H9 (cell line): ENCODE measurements at regions not wholly inside any gene's neighbourhood (a gene's known extent, or its start where the extent isn't known, plus 50 kb on each side); places are given as distances from the start of the nearest gene placed in this dataset.
"Not testable (repeated sequence)": the region's sequence is repeated elsewhere in the genome, so short reads cannot be mapped to it uniquely, and the experiment has no call there.

Experiments
- DNase-seq: peaks from one replicate; pipeline ENCODE4 v3.0.0-alpha.2; 2017
- H2AFZ ChIP-seq: one replicate; pipeline ENCODE4 v1.6.1; 2013; ENCODE audit warnings: mild to moderate bottlenecking, low read length, control low read depth, moderate library complexity
- H2AK5ac ChIP-seq: 2 replicates; pipeline ENCODE4 v1.6.1; 2013; ENCODE audit warnings: low read length, control low read depth, mixed read lengths; ENCODE audit not compliant: insufficient read length
- H2BK120ac ChIP-seq: one replicate; pipeline ENCODE4 v1.6.1; 2013; ENCODE audit warnings: low read depth, mild to moderate bottlenecking, low read length, control low read depth, inconsistent platforms; ENCODE audit not compliant: poor library complexity, severe bottlenecking
- H2BK12ac ChIP-seq: 2 replicates; pipeline ENCODE4 v1.6.1; 2013; ENCODE audit warnings: low read length, control low read depth, mixed read lengths, low read depth; ENCODE audit not compliant: insufficient read length
- H2BK15ac ChIP-seq: 2 replicates; pipeline ENCODE4 v1.6.1; 2013; ENCODE audit warnings: low read depth, low read length, control low read depth
- H2BK20ac ChIP-seq: one replicate; pipeline ENCODE4 v1.6.1; 2013; ENCODE audit warnings: low read depth, mild to moderate bottlenecking, low read length, control low read depth, inconsistent platforms; ENCODE audit not compliant: poor library complexity, severe bottlenecking
- H2BK5ac ChIP-seq: 2 replicates; pipeline ENCODE4 v1.6.1; 2013; ENCODE audit warnings: low read length, control low read depth, mixed read lengths; ENCODE audit not compliant: insufficient read length
- H3K14ac ChIP-seq: 2 replicates; pipeline ENCODE4 v1.6.1; 2013; ENCODE audit warnings: low read length, control low read depth; ENCODE audit not compliant: insufficient read depth
- H3K18ac ChIP-seq: 2 replicates; pipeline ENCODE4 v1.6.1; 2013; ENCODE audit warnings: low read depth, mild to moderate bottlenecking, mixed read lengths, low read length, control low read depth; ENCODE audit not compliant: insufficient read length
- H3K23ac ChIP-seq: 2 replicates; pipeline ENCODE4 v1.6.1; 2013; ENCODE audit warnings: low read length, control low read depth, mixed read lengths, low read depth; ENCODE audit not compliant: insufficient read length
- H3K23me2 ChIP-seq: 2 replicates; pipeline ENCODE4 v1.6.1; 2013; ENCODE audit warnings: low read depth, mild to moderate bottlenecking, mixed read lengths, low read length, control low read depth; ENCODE audit not compliant: insufficient read length, poor library complexity, severe bottlenecking
- H3K27ac ChIP-seq: 2 replicates; pipeline ENCODE4 v1.5.1; 2013; ENCODE audit warnings: low read length, control low read depth, mixed read lengths, low read depth; ENCODE audit not compliant: insufficient read length
- H3K27me3 ChIP-seq: 2 replicates; pipeline ENCODE4 v1.6.1; 2013; ENCODE audit warnings: low read length, control low read depth, inconsistent platforms; ENCODE audit not compliant: insufficient read depth
- H3K4ac ChIP-seq: 2 replicates; pipeline ENCODE4 v1.6.1; 2013; ENCODE audit warnings: low read depth, mild to moderate bottlenecking, control low read depth, inconsistent platforms, low read length, moderate library complexity
- H3K4me1 ChIP-seq: 2 replicates; pipeline ENCODE4 v1.6.1; 2013; ENCODE audit warnings: low read length, control low read depth, inconsistent platforms; ENCODE audit not compliant: insufficient read depth
- H3K4me2 ChIP-seq: 2 replicates; pipeline ENCODE4 v1.6.1; 2013; ENCODE audit warnings: low read length, control low read depth, mixed read lengths; ENCODE audit not compliant: insufficient read length, insufficient read depth
- H3K56ac ChIP-seq: 2 replicates; pipeline ENCODE4 v1.6.1; 2013; ENCODE audit warnings: low read depth, mild to moderate bottlenecking, mixed read lengths, low read length, control low read depth; ENCODE audit not compliant: insufficient read length
- H3K79me1 ChIP-seq: 2 replicates; pipeline ENCODE4 v1.6.1; 2013; ENCODE audit warnings: low read depth, mild to moderate bottlenecking, moderate library complexity, low read length, control low read depth, inconsistent platforms; ENCODE audit not compliant: insufficient read depth, poor library complexity, severe bottlenecking
- H3K79me2 ChIP-seq: 2 replicates; pipeline ENCODE4 v1.6.1; 2013; ENCODE audit warnings: low read length, control low read depth, inconsistent platforms; ENCODE audit not compliant: insufficient read depth
- H3K9ac ChIP-seq: 2 replicates; pipeline ENCODE4 v1.6.1; 2013; ENCODE audit warnings: low read length, control low read depth, mixed read lengths; ENCODE audit not compliant: insufficient read length; ENCODE audit errors: extremely low read depth
- H3K9me3 ChIP-seq: one replicate; pipeline ENCODE4 v1.6.1; 2013; ENCODE audit warnings: low read depth, low read length, inconsistent platforms; ENCODE audit not compliant: control insufficient read depth
- H3T11ph ChIP-seq: one replicate; pipeline ENCODE4 v1.6.1; 2013; ENCODE audit warnings: mild to moderate bottlenecking, low read length, control low read depth, inconsistent platforms
- H4K20me1 ChIP-seq: one replicate; pipeline ENCODE4 v1.6.1; 2013; ENCODE audit not compliant: control insufficient read depth, insufficient read length, insufficient read depth
- H4K5ac ChIP-seq: 2 replicates; pipeline ENCODE4 v1.6.1; 2013; ENCODE audit warnings: low read depth, mild to moderate bottlenecking, mixed read lengths, low read length, control low read depth; ENCODE audit not compliant: insufficient read length
- H4K8ac ChIP-seq: replicated peaks from 2 replicates; pipeline ENCODE4 v1.6.1; 2013; ENCODE audit warnings: low read length, control low read depth, mixed read lengths, low read depth; ENCODE audit not compliant: insufficient read length
- H4K91ac ChIP-seq: 2 replicates; pipeline ENCODE4 v1.6.1; 2013; ENCODE audit warnings: low read depth, mild to moderate bottlenecking, moderate library complexity, mixed read lengths, low read length, control low read depth; ENCODE audit not compliant: insufficient read length
- H3K27ac Mint-ChIP-seq, 3 experiments: 2 replicates in 2 of 3; 3 replicates in 1 of 3; pipeline ENCODE4 v1.8.0; 2020 to 2021; ENCODE audit warnings: mixed read lengths in 3 of 3, mild to moderate bottlenecking in 1 of 3, moderate library complexity in 1 of 3
- H3K27me3 Mint-ChIP-seq: 2 replicates; pipeline ENCODE4 v1.8.0; 2021; ENCODE audit warnings: low read depth, mild to moderate bottlenecking, moderate library complexity, mixed read lengths
- H3K36me3 Mint-ChIP-seq, 3 experiments: 2 replicates in 2 of 3; 3 replicates in 1 of 3; pipeline ENCODE4 v1.8.0; 2020 to 2021; ENCODE audit warnings: low read depth in 3 of 3, mixed read lengths in 3 of 3; ENCODE audit not compliant: insufficient read depth in 1 of 3
- H3K4me1 Mint-ChIP-seq, 2 experiments: 2 replicates each; pipeline ENCODE4 v1.8.0; 2020; ENCODE audit warnings: mixed read lengths in 2 of 2
- H3K4me3 Mint-ChIP-seq, 2 experiments: 2 replicates in 1 of 2; 3 replicates in 1 of 2; pipeline ENCODE4 v1.8.0; 2020 to 2021; ENCODE audit warnings: mild to moderate bottlenecking in 2 of 2, mixed read lengths in 2 of 2, moderate library complexity in 1 of 2
- H3K9me3 Mint-ChIP-seq, 2 experiments: 2 replicates in 1 of 2; 3 replicates in 1 of 2; pipeline ENCODE4 v1.8.0; 2020; ENCODE audit warnings: mild to moderate bottlenecking in 2 of 2, mixed read lengths in 2 of 2, moderate library complexity in 1 of 2
- WGBS: extraction: QIAGEN DNeasy Blood & Tissue Kit; methylation state at CpG from one replicate; pipeline ENCODE4 v1.1.7; 2013; ENCODE audit warnings: missing lambda C conversion rate, low lambda C conversion rate, mixed read lengths; ENCODE audit not compliant: insufficient read length; ENCODE audit errors: extremely low coverage; 5-methylcytosine and 5-hydroxymethylcytosine counted together

DNA sequence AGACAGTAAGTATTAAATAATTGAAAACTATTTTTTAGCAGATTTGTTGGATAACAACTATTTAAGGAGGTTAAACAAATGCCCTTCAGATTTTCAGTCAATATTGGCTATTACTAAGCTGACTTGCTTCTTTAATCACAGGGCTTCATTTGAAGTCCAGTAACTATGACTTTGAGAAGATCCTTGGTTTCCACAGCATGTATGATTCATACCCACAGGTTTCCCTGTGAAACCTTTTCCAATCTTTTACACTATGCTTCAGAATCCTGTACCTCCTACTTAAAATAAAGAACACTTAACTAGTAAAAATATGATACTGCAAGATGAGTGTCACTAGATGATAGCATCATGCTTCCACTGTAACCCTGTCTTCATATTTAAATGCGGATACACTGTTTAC, 211.9 kb downstream of the SPATA31A1 start:
- WGBS: no CpG with 5 or more reads among the region's 1 CpG
- H4K5ac ChIP-seq, H3K18ac ChIP-seq, H3K9ac ChIP-seq, H3K4me3 Mint-ChIP-seq, H3K79me1 ChIP-seq, H3K9me3 Mint-ChIP-seq, H2BK5ac ChIP-seq, DNase-seq, H3K27me3 Mint-ChIP-seq, H3K56ac ChIP-seq, H4K20me1 ChIP-seq, H3K27me3 ChIP-seq, H3T11ph ChIP-seq, H3K14ac ChIP-seq, H3K4me1 ChIP-seq, H3K27ac ChIP-seq, H3K4ac ChIP-seq, H4K8ac ChIP-seq, H2BK20ac ChIP-seq, H3K23me2 ChIP-seq, H3K4me2 ChIP-seq, H2AK5ac ChIP-seq, H3K23ac ChIP-seq, H2BK12ac ChIP-seq, H2BK120ac ChIP-seq, H3K36me3 Mint-ChIP-seq, H3K79me2 ChIP-seq, H2AFZ ChIP-seq, H4K91ac ChIP-seq, H3K9me3 ChIP-seq, H2BK15ac ChIP-seq: not testable (repeated sequence)
- peaks cover 18 to 22% of the 10 kb centered on the region in 2 experiments for H3K4me1 Mint-ChIP-seq
- H3K27ac Mint-ChIP-seq: peak overlapping the region in 1 of 3 experiments; percentile 79; a peak in 1 of 7 replicates

DNA sequence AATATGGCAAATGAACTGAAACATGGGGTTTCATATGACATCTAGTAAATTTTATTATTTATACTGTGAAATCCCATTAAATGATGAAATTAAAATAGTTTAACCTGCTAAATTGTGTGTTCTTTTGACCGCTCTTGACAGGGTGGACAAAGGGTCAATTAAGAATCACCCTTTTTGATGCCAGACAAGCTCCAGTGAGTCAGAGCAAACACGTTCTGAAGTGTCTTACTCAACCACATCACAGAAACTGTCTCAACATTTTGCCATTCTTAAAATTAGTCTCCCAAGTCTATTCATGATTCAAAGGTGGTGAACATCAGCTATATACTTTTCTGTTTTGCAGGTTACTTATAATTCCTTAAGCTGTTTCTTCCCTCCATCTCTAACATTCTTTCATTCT, 213.4 kb downstream of the SPATA31A1 start:
- H3K27ac ChIP-seq, H3K9me3 ChIP-seq, H2AFZ ChIP-seq, H3K27me3 ChIP-seq, DNase-seq, H3K27me3 Mint-ChIP-seq, H3K23me2 ChIP-seq, H3K4me2 ChIP-seq, H2BK20ac ChIP-seq, H3K4me1 ChIP-seq, H2AK5ac ChIP-seq, H3K23ac ChIP-seq, H3K9ac ChIP-seq, H3K56ac ChIP-seq, H3K4ac ChIP-seq, H3K27ac Mint-ChIP-seq, H3K18ac ChIP-seq, H3K9me3 Mint-ChIP-seq, H3T11ph ChIP-seq, H4K5ac ChIP-seq, H3K79me2 ChIP-seq, H3K79me1 ChIP-seq, H2BK15ac ChIP-seq, H3K36me3 Mint-ChIP-seq, H2BK12ac ChIP-seq, H2BK5ac ChIP-seq, H4K91ac ChIP-seq, H3K14ac ChIP-seq, H2BK120ac ChIP-seq, H4K8ac ChIP-seq, H4K20me1 ChIP-seq, H3K4me3 Mint-ChIP-seq: not testable (repeated sequence)
- WGBS: no CpG with 5 or more reads among the region's 2 CpGs
- H3K4me1 Mint-ChIP-seq: peaks cover 17 to 20% of the 10 kb centered on the region in 2 experiments
